HG02973 (cell line): ENCODE measurements at regions not wholly inside any gene's neighbourhood (a gene's known extent, or its start where the extent isn't known, plus 50 kb on each side); places are given as distances from the start of the nearest gene placed in this dataset.

Experiments used
- ATAC-seq: cut with Tn5 transposase; IDR thresholded peaks from one replicate; pipeline ENCODE4 v1.9.1; 2021; ENCODE audit warnings: moderate library complexity; ENCODE audit not compliant: unreplicated experiment

DNA sequence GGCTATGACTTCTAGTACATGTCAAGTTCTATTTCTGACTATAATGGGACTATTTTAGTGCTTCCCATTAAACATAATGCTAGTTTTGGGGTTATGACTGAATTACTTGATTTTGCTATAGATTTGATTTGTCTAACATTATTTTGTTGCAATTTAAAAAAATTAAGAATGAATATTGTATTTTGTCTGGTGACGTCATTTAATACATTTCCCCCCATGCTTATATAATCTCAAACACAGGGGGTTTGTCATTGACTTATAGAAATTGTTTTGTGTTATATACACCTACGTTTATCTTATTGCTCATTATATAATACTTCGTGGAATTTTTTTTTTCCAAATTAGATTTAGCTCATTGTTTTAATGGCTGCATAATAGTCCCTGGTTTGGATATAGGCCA lies 270.3 kb upstream of the VLDLR start:
- no peak for ATAC-seq

- ATAC-seq, result no peak
These were observed 267.4 kb upstream of the VLDLR start for GRCh38 chr9:2354216-2354615.

- no peak for ATAC-seq
These were observed 266.5 kb upstream of the VLDLR start for GRCh38 chr9:2354856-2355696.

DNA sequence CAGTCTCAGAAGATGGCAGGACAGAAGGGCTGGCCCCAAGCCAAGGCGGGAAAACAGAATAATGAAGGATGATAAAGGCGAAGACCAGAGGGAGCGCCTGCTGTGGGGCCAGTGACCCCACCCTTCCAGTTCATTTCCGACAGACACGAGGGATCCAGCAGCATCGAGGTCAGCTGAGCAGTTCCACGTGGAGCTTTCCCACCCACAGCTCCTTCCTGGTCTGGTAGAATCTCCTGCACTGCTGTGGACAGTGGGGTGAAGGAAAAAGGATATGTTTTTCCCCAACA lies 265.9 kb upstream of the VLDLR start:
- no peak for ATAC-seq

DNA sequence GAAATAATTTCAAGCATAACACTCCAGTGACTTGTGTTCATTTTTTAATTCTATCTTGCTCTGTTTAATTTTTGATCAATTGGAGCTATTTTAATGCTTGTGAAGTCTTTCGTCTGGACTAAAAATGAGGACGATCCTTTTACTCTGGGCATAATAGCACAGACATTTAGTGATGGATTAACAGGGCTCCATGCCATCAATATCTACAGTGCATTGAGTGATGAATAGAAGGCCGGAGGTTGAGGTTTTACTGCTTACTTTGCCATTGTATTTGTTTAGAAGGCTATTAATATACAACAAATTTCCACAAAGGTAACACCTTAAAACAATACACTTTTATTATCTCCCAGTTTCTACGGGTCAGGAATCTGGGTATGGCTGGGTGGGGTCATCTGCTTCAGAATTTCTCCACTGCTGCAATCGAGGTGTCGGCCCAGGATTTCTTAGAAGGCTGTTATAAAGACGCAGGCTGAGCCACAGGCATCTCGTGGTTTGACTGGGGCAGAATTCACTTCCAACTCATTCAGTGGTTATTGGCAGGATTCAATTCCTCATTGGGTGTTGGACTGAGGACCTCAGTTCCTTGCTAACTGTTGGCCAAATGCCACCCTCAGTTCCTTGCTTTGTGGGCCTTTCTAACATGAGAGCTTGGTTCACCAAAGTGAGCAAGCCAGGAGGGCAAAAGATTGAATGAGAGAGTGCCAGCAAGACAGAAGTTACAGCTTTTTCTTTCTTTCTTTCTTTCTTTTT lies 265.4 kb upstream of the VLDLR start:
- no peak for ATAC-seq

DNA sequence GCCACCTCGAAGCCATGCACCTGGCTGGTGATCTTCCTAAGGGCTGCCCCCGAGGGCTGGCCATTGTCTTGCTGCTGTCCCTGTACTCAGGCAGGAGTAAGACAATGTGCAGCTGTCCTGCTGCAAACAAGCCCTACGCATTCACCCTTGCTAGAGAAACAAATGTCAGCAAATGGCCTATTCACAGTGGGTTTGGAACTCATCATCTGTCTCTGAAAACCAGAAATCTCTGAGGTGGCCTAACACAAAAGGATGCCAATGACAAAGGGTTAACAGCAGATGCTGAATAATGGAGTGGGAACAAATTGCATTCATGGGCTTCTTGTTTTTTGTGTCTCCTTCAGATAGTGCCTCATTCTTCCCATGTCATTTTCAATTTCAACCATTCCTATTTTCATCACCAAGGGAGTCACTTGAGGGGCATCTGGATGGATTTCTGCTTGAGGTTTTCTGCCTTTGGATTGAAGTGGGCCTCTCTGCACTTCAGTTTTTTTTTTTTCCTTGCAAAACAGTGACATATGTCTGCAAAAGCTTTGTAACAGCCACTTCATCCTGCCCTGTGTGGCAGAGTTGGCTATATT lies 261.6 kb upstream of the VLDLR start:
- ATAC-seq, result no peak

GRCh38 chr9:2362150-2362549 lies 259.4 kb upstream of the VLDLR start:
- no peak for ATAC-seq

DNA sequence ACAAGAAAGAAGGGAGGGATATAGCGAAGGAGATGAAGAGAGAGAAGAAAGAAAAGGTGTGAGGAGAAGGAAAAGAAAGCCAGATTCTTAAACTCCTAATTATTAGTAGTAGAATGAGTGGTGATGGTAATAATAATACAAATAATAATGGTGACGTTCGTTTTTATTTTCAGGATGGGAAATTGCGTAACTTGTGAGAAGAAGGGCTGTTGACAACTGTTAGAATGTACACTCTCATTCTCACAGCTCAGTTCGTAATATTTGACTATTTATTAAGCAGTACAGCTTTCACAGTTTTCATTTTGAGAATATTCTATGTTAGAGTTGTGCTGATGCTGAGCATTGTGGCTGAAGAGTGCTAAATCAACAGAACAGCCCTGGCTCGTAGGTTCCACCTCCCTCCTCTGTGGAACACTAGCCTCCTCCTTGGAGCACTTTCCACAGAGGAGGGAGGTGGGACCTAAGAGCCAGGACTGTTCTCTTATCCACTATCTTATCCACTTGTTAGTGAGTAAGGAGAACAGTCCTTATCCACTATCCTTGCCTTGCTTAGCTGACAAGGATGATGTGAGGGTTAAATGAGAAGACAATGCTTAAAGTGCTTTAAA lies 258.3 kb upstream of the VLDLR start:
- no peak for ATAC-seq

GRCh38 chr9:2363781-2364180 lies 257.8 kb upstream of the VLDLR start:
- no peak for ATAC-seq

DNA sequence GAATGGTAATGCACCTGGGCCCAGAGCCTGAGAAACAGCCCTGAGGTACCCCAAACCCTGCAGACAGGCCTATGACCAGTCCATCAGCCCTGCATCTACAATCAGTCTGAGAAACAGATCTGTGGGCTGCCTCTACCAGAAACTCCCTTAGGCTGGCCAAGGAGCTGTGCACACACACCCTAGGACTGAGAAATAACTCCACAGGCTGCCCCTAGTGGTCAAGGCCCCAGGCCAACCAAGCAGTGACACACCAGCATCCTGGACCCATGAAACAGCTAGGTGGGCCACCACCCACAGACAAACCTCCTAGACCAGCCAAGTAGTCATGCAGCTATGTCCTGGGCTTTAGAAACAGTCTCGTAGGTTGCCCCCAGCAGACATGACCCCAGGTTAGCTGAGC lies 253.6 kb upstream of the VLDLR start:
- ATAC-seq, result no peak

- no peak for ATAC-seq
These were observed 247.9 kb upstream of the VLDLR start for GRCh38 chr9:2373648-2374047.

GRCh38 chr9:2375114-2375513 lies 246.5 kb upstream of the VLDLR start:
- no peak for ATAC-seq

DNA sequence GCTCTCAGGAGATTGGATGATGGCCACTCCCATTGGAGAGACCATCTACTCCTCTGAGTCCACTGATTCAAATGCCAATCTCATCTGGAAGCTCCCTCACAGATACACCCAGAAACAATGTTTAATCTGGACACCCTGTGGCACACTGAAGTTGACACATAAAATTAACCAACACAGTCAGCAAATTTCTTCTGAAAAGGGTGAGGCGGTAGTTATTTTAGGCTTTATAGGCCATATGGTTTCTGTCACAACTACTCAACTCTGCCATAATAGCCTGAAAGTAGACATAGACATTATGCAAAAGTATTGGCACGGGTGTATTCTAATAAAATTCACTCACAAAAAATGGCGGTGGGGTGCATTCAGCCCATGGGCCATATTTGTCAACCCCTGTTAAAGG lies 244.5 kb upstream of the VLDLR start:
- ATAC-seq, result no peak

- no peak for ATAC-seq
These were observed 243.8 kb upstream of the VLDLR start for GRCh38 chr9:2377834-2378233.

DNA sequence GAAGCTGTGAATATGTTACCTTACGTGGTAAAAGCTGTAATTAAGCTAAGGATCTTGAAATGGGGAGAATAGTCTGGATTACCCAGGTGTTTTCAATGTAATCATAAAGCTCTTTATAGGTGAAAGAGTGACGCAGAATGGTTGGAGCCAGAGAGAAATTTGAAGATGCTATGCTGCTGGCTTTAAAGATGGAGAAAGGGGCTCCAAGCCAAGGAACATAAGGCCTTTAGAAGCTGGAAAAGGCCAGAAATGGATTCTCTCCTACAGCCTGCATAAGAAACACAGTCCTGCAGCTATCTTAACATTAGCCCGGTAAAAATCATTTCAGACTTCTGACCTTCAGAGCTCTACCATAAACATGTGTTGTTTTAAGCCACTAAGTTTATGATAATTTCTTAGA lies 243.3 kb upstream of the VLDLR start:
- ATAC-seq, result no peak

- ATAC-seq, result no peak
These were observed 242.8 kb upstream of the VLDLR start for GRCh38 chr9:2378816-2379215.

DNA sequence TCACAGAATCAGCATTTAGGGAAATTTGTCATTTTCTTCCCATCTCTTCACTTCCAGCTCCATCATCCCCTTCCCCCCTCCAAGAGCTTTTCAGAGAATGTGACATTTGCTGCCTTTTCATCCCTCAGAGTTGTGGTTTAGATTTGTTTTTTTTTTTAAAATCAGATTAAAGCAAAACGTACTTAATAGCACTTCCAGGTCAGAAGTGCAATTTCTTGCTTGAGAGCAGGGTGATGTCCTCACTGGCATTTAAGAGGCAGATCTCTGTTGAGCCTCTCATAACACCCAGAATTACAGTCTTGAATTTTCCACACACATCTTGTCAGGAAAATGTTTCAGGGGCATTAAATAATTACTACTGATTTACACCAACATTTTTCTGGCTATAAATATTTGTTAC lies 236.8 kb upstream of the VLDLR start:
- ATAC-seq, result no peak

DNA sequence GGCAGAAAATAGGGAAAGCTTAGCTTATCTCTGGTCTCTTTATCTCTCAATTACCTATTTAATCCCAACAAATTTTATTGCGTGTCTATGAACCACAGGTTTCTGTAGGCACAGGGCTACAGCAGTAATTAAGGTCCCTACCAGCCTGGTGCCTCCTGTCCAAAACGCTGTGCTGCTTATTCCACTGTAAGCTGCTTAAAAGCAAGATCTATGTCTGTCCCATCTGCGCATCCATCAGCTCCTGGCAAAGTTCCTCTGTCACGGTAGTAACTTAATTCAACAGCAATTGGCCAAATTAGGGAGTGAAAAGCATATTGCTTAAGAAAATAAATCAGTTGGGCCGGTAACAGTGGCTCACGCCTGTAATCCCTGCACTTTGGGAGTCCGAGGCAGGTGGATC lies 235.8 kb upstream of the VLDLR start:
- no peak for ATAC-seq

- ATAC-seq, result no peak
These were observed 235.0 kb upstream of the VLDLR start for GRCh38 chr9:2386566-2386965.

DNA sequence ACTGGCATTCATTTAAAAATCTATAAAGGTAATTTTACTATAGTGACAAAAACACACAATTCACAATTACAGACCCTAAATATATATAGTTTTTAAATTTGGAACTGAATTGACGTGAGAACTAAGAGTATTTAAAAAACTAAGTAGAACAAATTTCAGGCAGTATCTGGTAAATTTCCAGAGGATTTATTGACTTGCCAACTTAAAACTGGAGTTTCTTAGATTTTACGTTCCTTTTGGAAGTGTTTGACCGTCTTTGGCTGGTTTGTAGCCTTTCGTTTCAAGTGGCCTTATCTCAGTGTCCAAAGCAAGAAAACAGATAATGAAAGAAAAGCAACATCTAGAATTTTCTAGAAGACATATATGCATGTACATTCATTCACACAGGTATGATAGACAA lies 234.4 kb upstream of the VLDLR start:
- ATAC-seq, result no peak

DNA sequence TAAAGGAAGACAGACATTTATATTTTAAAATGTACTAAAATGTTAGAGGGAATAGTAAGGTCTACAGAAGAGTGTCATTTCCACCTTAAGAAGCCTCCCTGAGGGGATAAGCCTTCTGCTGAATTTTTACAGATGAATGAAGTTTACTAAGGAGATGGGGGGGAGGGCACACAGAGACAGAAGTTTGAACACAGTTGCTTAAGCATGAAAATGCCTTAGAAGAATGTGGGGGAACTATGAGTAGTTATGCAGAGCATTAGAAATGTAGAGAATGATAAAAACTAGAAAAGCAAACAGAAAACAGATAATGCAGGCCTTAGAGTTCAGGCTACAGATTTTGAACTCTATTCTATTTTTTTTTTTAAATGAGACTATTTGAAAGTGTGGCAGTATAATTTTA lies 232.2 kb upstream of the VLDLR start:
- no peak for ATAC-seq

DNA sequence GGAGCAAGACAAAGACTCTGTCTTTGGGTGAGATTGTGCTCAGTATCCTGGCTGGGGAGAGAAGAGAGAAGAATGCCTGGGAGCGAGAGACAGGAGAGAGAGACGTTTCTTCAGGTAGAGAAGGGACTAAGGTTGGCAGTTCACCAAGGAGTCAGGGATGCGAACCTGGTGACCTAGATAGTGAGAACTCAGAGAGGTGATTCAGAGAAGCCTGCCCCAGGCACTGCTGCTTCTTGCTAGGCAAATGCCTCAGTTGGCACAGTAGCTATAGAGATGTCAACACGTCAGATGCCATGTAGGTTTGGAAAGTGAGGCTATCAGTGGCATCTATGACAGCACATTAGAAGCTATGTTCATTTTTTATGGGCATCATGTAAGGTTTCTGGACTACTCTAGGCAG lies 231.6 kb upstream of the VLDLR start:
- ATAC-seq, result no peak
